NCI-H345 (cell line): ENCODE measurements at regions not wholly inside any gene's neighbourhood (a gene's known extent, or its start where the extent isn't known, plus 50 kb on each side); places are given as distances from the start of the nearest gene placed in this dataset.

Experiments
- DNase-seq: peaks from one replicate; lab custom pipeline; 2025; lab: John Stamatoyannopoulos, UW

GRCh38 chr7:85573346-85573745 lies 386.5 kb upstream of the SEMA3D start:
- no peak for DNase-seq

DNA sequence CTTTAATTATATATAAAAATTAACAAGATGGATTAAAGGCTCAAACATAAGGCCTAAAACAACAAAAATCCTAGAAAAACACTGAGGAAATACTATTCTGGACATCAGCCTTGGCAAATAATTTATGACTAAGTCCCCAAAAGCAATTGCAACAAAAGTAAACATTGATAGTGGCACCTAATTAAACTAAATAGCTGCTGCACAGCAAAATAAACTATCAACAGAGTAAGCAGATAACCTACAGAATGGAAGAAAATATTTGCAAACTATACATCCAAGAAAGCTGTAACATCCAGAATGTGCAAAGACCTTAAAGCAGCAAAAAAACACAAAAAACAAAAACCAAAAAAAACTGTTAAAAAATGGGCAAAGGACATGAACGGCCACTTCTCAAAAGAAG lies 384.0 kb upstream of the SEMA3D start:
- DNase-seq: no peak

DNA sequence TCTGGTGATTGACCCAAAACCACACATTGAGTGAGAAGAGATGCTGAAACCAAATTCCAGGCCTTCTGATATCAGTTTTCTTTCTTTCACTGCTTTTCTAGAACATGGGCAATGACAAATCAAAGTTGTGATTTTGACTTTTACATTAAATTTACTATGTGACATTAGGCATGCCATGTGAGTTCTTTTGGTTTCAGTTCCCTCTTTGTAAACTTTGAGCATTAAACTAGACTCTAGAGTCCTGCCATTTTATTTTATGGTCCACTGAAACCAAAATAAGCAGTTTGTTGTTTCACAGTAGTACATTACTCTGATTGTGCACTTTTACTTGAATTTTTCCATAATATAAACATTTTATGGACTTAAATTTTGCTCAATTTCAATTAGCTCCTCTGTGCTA lies 381.1 kb upstream of the SEMA3D start:
- DNase-seq: no peak

DNA sequence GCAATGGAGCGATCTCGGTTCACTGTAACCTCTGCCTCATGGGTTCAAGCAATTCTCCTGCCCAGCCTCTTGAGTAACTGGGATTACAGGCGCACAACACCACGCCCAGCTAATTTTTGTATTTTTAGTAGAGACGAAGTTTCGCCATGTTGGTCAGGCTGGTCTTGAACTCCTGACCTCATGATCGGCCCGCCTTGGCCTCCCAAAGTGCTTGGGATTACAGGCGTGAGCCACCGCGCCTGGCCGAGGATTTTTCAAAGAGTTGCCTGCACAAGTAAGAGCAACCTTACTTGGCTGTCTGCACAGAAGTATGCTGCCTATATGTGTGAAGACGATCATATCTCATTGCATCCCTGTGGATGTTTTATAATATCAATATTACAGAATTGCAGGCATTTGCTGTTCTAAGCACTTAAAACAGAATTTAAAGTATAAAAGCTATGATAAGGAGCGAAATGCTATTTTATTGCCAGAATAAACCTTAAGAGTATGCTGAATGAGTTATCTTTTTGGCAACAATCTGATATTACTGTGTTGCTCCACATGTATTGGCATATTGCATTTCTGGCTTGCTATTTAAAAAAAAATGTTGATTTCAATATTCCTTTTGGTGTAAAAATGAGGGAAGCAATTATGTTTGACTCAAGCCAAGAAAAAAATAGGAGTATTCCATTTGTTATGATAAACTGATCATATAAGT lies 379.4 kb upstream of the SEMA3D start:
- no peak for DNase-seq

DNA sequence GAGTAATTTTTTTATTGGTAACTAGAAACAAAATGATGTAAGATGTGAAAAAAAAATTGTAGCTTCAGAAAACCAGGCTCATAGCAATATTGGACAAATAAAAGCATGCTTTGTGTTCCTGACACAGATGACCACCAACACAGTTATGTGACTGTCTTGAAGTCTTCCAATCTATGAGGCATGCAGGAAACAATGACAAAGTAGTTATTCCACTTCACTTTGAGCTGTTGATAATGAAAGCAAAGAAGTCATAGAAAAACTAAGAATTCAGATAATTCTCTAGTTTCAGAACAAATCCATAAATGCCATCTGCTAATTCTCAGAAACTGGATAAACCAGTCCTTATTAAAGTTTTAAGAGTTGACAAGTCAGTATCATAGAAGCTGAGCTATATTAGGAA lies 378.4 kb upstream of the SEMA3D start:
- DNase-seq: no peak

DNA sequence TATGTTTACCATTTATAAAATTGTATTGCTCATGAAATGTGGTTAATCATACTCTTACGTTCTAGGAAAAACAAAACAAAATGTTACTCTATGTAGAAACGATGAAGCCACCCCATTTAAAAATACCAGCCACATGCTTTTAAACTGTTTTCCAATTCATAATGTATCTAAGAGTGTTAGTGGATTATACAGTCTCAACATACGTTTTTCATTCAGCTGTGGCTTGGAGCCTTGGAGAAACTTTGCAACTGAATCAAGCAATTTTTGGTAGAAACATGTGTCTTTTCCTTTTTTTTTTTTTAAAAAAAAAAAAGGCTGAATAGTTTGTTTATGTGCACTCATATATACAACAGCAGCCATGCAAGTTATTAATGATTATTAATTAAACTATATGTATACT lies 378.0 kb upstream of the SEMA3D start:
- DNase-seq: no peak

DNA sequence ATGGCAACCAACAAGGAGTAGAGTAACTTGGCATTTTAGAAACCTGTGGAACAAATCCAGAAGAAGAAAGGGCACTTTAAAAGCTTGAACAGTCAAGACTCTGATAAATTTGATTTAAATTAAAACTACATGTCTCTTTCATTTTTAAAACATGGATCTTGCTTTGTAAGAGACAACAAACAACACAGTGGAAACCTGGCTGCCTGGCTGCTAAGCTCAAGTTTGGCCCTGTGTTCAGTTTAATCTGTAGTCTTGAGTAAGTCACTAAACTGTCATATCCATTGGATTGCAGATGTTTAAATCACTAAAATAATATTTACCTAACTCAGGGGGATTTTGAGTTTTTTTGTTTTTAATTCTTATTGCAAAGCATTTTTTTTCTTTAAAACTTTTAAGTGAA lies 374.9 kb upstream of the SEMA3D start:
- DNase-seq: no peak

- peak; percentile 16 for DNase-seq
These were observed 367.7 kb upstream of the SEMA3D start for GRCh38 chr7:85554236-85555178.

DNA sequence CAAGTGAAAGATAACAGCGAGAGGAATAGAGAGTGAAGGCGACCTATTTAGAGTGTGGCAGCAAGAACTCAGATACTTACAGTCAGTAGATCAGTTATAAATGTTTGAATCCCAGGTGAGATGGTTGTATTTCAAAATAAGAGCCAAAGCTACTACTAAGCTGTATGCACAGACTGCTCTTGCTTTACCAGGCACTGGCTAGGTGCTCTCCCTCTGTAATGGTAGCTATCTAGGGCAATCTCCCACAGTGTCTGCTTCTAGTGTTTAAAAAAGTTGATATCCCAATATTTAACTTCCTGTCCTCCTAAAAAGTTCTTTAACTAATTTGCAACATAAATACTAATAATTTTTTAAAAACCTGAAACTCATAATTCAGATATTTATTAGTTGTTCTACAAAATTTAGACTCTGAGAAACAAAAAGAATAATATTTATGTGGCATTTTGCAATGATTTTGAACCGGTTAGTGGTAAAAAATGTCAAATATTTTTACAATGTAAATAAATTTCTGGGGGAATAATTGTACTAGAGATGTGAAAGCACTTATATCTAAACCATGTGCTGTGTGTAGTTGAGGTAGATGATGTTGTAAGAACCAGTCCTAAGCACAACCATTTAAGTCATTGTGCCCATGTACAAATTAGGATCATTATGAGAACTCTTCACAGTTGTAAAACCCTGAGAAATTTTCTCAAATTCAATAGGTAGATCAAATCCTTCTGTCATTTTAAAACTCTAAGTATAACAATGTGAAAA lies 349.3 kb upstream of the SEMA3D start:
- no peak for DNase-seq

DNA sequence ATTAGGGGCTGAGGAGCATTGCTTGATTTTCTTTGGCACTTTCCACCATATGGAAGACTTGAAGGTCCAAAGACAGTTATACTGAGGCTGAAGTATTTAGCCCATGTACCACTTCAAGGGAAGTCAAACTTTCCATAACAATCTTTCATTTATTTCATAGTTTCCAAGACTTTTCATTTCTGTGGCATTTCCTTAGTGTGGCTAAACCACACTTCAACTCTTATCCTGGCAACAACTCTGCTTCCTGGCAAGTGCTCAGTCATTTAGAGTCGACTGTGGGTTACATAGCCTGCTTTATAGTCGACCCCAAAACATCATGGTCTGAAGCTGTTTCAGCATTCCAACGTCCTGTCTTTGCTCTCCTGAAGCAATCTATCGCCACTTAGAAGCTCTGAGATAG lies 343.0 kb upstream of the SEMA3D start:
- DNase-seq: no peak

- DNase-seq: no peak
These were observed 342.3 kb upstream of the SEMA3D start for GRCh38 chr7:85529201-85529600.

- DNase-seq: no peak
These were observed 341.7 kb upstream of the SEMA3D start for GRCh38 chr7:85528581-85528980.

DNA sequence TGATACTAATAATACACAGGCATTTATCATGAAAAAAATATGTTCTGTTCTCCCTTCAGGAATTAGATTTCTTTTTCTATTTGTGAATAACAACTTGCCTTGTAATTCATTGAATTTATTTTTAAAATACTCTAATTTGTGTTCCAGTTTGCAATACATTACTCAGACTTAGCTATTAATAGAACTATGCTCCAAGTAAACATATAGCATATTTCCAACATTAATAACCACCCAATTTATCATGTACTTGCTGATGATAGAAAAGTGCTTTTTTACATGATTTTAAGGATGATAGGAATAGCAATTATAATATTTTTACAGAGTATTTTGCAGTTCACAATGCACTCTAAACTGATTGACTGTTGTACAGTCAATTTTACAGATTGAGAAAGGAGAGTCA lies 338.8 kb upstream of the SEMA3D start:
- DNase-seq: no peak

- no peak for DNase-seq
These were observed 335.2 kb upstream of the SEMA3D start for GRCh38 chr7:85522070-85522469.

DNA sequence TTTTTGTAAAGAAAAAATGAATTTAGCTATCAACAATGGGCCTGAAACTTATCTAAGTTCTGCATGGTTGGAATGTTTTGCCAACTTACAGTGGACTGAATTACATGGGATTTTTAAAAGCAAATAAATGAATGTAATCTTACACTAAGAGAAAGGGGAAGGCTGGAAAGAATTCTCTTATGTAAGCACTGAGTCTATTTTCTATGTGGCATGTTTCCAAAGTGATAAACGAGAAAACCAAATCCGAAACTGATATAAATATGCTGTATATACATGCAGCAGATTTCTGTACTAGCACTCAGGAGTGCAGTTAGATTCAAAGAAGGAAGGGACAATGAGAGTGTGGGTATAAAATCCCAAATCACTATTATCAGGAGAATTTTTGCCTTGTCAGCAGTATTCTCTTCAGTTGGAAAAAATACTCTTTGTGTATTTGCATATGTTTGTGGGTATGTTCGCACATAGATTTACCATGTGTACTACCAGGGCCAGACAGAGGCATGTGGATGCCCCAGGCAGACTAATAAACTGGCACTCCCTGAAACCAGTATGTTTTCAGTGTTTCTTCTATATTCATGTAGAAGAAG lies 334.3 kb upstream of the SEMA3D start:
- no peak for DNase-seq

DNA sequence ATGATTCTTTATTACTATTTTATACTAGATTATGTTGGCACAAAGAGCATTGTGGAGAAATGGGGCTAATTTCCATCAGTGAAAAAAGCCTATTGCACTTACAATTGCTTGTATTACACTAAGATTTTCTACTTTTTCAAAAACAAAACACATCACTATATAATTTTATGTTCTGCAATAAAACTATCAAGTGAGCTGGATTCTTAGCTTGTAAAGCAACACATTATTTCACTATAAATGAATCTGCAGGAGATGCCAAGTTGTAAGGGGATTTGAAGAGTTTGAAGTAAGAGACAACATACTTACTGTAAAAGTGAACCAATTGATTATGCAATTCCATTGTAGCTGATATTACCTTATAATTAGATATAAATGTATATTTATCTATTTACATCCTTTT lies 333.3 kb upstream of the SEMA3D start:
- no peak for DNase-seq

DNA sequence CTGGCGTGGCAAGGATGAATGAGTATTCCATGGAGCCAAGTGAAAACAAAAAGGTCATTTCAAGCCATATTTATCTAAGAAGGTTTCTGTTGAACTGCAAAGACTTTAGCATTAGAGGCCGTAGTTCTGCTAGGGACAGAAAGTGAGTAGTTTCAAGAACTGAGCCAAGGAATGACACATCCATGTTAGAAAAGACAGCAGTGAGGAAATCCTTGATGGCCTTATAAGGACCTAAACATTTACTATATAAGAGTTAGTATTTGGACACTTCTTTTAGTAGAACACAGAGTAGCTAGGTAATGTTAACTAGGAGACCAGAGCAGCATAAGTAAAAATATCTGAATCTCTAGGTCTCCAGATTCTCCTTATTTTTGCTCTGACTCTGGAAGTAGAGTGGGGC lies 329.8 kb upstream of the SEMA3D start:
- no peak for DNase-seq

GRCh38 chr7:85512790-85513189 lies 325.9 kb upstream of the SEMA3D start:
- no peak for DNase-seq

- no peak for DNase-seq
These were observed 323.4 kb upstream of the SEMA3D start for GRCh38 chr7:85510287-85510686.

GRCh38 chr7:85509476-85509875 lies 322.6 kb upstream of the SEMA3D start:
- DNase-seq: no peak

GRCh38 chr7:85508642-85509410 lies 322.0 kb upstream of the SEMA3D start:
- DNase-seq: no peak

GRCh38 chr7:85498031-85498430 lies 311.2 kb upstream of the SEMA3D start:
- DNase-seq: no peak
